NCI-H69 (cell line): ENCODE measurements at regions not wholly inside any gene's neighbourhood (a gene's known extent, or its start where the extent isn't known, plus 50 kb on each side); places are given as distances from the start of the nearest gene placed in this dataset.
"Not testable (repeated sequence)": the region's sequence is repeated elsewhere in the genome, so short reads cannot be mapped to it uniquely, and the experiment has no call there.

Experiments
- DNase-seq: peaks from one replicate; lab custom pipeline; 2025; lab: John Stamatoyannopoulos, UW

GRCh38 chr9:135379540-135380267 is 99.9 kb upstream of the PPP1R26 start:
- peak; percentile 74 for DNase-seq

GRCh38 chr9:135380311-135380960 is 99.1 kb upstream of the PPP1R26 start:
- no peak for DNase-seq

- no peak for DNase-seq
Measured at GRCh38 chr9:135381762-135382310, 97.7 kb upstream of the PPP1R26 start.

GRCh38 chr9:135384226-135384625 is 95.4 kb upstream of the PPP1R26 start:
- DNase-seq: no peak

- not testable (repeated sequence) for DNase-seq
Measured at GRCh38 chr9:135384815-135385405, 94.7 kb upstream of the PPP1R26 start.

GRCh38 chr9:135385793-135386192 is 93.8 kb upstream of the PPP1R26 start:
- peak; percentile 20 for DNase-seq

GRCh38 chr9:135387976-135388375 is 91.6 kb upstream of the PPP1R26 start:
- no peak for DNase-seq

GRCh38 chr9:135388530-135388929 is 91.1 kb upstream of the PPP1R26 start:
- no peak for DNase-seq

- no peak for DNase-seq
Measured at GRCh38 chr9:135391759-135392158, 87.8 kb upstream of the PPP1R26 start.

- peak; percentile 95 for DNase-seq
Measured at GRCh38 chr9:135392511-135392910, 87.1 kb upstream of the PPP1R26 start.

- peak; percentile 24 for DNase-seq
Measured at GRCh38 chr9:135394131-135394530, 85.5 kb upstream of the PPP1R26 start.

GRCh38 chr9:135394699-135395645 is 84.6 kb upstream of the PPP1R26 start:
- no peak for DNase-seq

GRCh38 chr9:135397142-135397541 is 82.4 kb upstream of the PPP1R26 start:
- DNase-seq: no peak

- no peak for DNase-seq
Measured at GRCh38 chr9:135399000-135399649, 80.5 kb upstream of the PPP1R26 start.

GRCh38 chr9:135400496-135400895 is 79.1 kb upstream of the PPP1R26 start:
- no peak for DNase-seq

GRCh38 chr9:135401218-135401617 is 78.4 kb upstream of the PPP1R26 start:
- DNase-seq: no peak

- DNase-seq: no peak
Measured at GRCh38 chr9:135402048-135402738, 77.4 kb upstream of the PPP1R26 start.

GRCh38 chr9:135402739-135403695 is 76.6 kb upstream of the PPP1R26 start:
- no peak for DNase-seq

- DNase-seq: peak; percentile 41
Measured at GRCh38 chr9:135403733-135404450, 75.7 kb upstream of the PPP1R26 start.
